ENCODE measurements at regions not wholly inside any gene's neighbourhood (a gene's known extent, or its start where the extent isn't known, plus 50 kb on each side); places are given as distances from the start of the nearest gene placed in this dataset.

- no peak for TF ChIP-seq REST (IDR thresholded peaks at IDR 0.05; ENCODE audit: unreplicated experiment)
- TF ChIP-seq CTCF (conservative IDR thresholded peaks at IDR 0.05; ENCODE audit: low read depth in 2 of 2): no peak
- no peak for TF ChIP-seq CREB1 (CRISPR knock-in tag; IDR thresholded peaks at IDR 0.05; ENCODE audit: low read depth)
- TF ChIP-seq ZNF331 (CRISPR knock-in tag; IDR thresholded peaks at IDR 0.05; ENCODE audit: low read depth): no peak
- TF ChIP-seq ETS1 (IDR thresholded peaks at IDR 0.05): no peak
- no peak for TF ChIP-seq EZH2 (IDR thresholded peaks at IDR 0.05; ENCODE audit: low read depth, unreplicated experiment)
These were observed 217.0 kb upstream of the IPO5 start (continued) for GRCh38 chr13:97736436-97736835.

- peaks cover 1% of the 10 kb centered on the region for H3K27me3 Mint-ChIP-seq (ENCODE audit: insufficient read depth, low read depth, poor library complexity)
- DNase-seq (ENCODE audit: low spot score) (no peak), ATAC-seq (no peak)
- H3K4me3 ChIP-seq: no peak overlapping the region
- no peak overlapping the region for H2AFZ ChIP-seq
- H3K9me2 ChIP-seq (ENCODE audit: insufficient read depth): no peaks in the 10 kb centered on the region
- no peak overlapping the region for H3K27ac Mint-ChIP-seq
- H3K79me2 ChIP-seq (replicated peaks; ENCODE audit: insufficient read depth): no peaks in the 10 kb centered on the region
- H3K27me3 ChIP-seq (ENCODE audit: insufficient read depth): no peaks in the 10 kb centered on the region
- H4K20me1 ChIP-seq (replicated peaks; ENCODE audit: insufficient read depth): no peaks in the 10 kb centered on the region
- peaks cover 4% of the 10 kb centered on the region; the same call in 1 of the 3 replicates for H3K4me1 Mint-ChIP-seq
- H3F3A ChIP-seq (replicated peaks; ENCODE audit: low read depth): no peaks in the 10 kb centered on the region
- H3K4me1 ChIP-seq (ENCODE audit: insufficient read depth): no peaks in the 10 kb centered on the region
- H3K27ac ChIP-seq (ENCODE audit: low read depth): no peak overlapping the region
- no peak overlapping the region for H3K4me2 ChIP-seq
- no peaks in the 10 kb centered on the region; the same call in 2 of the 3 replicates for H3K36me3 Mint-ChIP-seq (ENCODE audit: low read depth)
- H3K36me3 ChIP-seq (ENCODE audit: insufficient read depth): no peaks in the 10 kb centered on the region
- H3K9me3 Mint-ChIP-seq: no peaks in the 10 kb centered on the region; the same call in 2 of the 3 replicates
- no peak overlapping the region for H3K4me3 Mint-ChIP-seq
- TF ChIP-seq NANOG (IDR thresholded peaks at IDR 0.05; ENCODE audit: borderline replicate concordance) (no peak), POLR2AphosphoS5 (IDR thresholded peaks at IDR 0.05; ENCODE audit: low read depth) (no peak), ZNF114 (CRISPR knock-in tag; IDR thresholded peaks at IDR 0.05) (no peak), ZNF462 (CRISPR knock-in tag; IDR thresholded peaks at IDR 0.05) (no peak), CTCF (conservative IDR thresholded peaks at IDR 0.05; ENCODE audit: low read depth in 2 of 2) (no peak), JUNB (IDR thresholded peaks at IDR 0.05; ENCODE audit: unreplicated experiment) (no peak)
These were observed 211.4 kb upstream of the IPO5 start for GRCh38 chr13:97742084-97742483.
